HG02981 (cell line): ENCODE measurements at regions not wholly inside any gene's neighbourhood (a gene's known extent, or its start where the extent isn't known, plus 50 kb on each side); places are given as distances from the start of the nearest gene placed in this dataset.

Experiments
- ATAC-seq: cut with Tn5 transposase; IDR thresholded peaks from one replicate; pipeline ENCODE4 v1.9.1; 2021; ENCODE audit warnings: mild to moderate bottlenecking, moderate library complexity; ENCODE audit not compliant: unreplicated experiment

DNA sequence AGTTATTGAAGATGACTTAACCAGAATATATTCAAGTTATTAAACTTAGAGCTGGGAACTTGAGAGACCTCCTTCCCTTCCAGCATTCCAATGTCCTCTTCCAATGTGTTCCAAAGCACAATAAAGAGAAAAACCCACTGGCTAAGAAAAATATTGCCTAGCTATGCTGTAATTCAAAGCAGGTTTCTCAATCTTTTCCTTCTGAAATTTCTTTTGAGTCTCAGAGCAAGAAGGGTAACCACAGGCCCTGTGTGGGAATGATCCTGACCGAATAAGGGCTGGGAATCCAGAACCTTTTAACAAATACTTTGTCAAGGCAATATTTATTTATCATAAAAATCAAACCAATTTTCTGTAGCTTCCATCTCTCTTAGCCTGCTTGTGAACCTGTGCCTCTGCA lies 150.7 kb upstream of the SFRP2 start:
- no peak for ATAC-seq

DNA sequence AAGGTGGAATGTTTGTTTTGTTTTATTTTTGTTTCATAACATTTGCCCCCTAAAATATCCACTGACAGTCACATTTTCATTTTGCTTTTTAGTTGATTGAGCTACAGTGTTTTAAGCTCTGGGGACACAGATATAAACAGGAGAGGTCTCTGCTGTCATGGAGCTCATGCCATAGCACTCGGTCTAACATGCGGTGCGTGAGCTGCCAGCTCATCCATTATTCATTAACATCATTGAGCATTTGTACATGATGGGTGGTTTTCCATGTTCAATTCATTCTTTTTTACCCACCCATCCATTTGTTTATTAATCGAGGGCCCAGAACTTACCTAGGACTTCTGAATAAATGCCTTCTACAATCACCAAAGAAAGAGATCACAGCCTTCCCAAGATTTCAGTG lies 150.1 kb upstream of the SFRP2 start:
- ATAC-seq = no peak

GRCh38 chr4:153937289-153937688 lies 148.4 kb upstream of the SFRP2 start:
- no peak for ATAC-seq

- no peak for ATAC-seq
Observed at GRCh38 chr4:153936121-153936520, 147.2 kb upstream of the SFRP2 start.

GRCh38 chr4:153934688-153935017 lies 145.8 kb upstream of the SFRP2 start:
- no peak for ATAC-seq

- ATAC-seq = no peak
Observed at GRCh38 chr4:153933915-153934687, 145.2 kb upstream of the SFRP2 start.

DNA sequence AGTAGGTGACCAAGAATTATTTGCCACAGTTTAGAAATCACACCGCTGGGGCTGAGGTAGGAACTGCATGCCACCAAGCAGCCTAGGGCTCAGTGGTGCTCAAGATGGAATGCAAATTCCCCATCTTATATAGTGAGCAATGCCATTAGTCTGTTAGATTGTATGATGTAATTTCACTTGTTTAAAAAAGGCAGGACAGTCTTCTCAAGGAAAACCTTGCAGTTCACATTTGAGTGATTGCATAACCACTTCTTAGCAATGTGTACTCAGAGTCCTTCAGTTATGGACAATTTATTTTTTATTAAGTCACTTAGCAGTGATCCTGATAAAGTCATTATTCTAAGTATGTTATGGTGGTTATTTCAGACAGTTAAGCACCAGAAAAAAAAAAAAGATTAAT lies 142.9 kb upstream of the SFRP2 start:
- ATAC-seq = no peak

DNA sequence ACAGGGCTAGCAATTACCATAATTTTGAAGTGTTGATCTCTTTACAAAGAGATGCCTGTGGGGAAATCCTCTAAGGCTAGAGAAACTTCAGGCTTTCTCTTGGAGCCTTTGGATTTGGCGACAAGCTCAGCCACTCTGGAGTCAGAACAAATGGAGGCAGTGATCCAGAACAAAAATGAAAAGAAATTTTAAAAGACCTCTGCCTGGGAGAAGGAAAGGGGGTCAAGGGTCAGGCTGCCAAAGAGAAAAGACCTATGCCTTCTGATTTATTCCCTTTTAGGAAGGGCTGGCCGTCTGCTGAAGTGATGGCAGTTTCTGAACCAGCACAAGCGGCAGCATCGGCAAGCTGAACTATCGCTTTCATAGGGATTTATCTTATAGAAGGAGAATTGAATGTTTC lies 140.8 kb upstream of the SFRP2 start:
- no peak for ATAC-seq

- no peak for ATAC-seq
Observed at GRCh38 chr4:153927451-153927850, 138.6 kb upstream of the SFRP2 start.

DNA sequence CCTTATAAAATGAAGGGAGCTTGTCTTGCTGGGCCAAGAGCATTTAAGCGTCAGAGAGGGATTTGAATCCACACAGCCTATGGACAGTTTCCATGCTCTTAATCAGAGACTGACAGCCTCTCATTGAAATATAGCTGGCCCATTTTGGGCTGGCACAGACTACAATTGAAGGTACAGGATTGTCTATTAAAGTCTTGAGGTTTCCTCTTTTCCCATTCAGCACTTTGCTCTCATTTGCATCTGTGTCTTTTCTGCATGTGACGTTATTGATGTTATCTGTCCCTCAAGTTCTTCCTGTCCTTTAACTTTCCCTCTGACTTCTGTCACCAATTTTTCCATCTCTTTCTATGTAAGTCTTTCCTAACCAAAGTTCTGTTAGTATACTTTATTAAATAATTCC lies 133.3 kb upstream of the SFRP2 start:
- ATAC-seq = no peak

- no peak for ATAC-seq
Observed at GRCh38 chr4:153919667-153920066, 130.8 kb upstream of the SFRP2 start.

DNA sequence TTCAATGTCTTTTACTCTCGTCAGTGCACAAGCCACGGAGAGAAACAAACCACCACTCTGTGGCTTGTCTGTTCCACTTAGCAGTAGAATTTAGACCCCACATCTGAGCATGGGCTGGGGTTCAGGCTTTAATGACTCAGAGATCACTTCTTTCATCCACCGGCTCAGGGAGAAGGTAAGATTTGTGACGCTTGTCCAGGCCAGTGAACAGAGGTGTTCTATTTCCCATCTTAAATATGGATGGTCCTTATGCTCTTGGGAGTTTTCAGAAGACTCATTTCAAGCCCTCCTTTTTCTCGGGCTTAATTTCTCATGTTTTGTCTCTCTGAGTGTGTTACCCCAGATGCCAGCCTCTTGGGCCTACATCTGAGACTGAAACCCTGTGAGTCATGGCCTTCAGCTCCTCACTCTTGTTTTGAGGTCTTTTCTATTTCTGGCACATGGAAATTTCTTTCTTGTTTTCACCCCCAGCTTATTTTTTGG lies 127.4 kb upstream of the SFRP2 start:
- ATAC-seq = peak; percentile 98

DNA sequence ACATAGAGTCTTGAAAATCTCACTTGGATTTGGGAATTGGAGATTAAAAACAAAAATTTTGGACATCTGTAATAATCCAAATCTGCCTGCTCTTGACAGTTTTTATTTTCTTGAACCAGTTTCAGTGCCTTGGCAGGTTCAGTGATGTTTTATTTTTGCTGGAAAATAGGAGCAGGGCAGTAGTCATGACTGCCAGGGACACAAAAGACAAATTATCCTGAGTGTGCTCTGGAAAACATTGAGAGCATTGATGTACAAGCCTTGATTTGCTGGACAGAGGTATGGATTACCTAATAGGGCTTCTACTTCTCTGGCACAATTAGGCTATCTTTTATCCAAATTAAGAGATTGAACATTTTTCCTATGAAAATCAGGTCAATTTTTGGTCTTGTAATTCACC lies 123.4 kb upstream of the SFRP2 start:
- no peak for ATAC-seq

- no peak for ATAC-seq
Observed at GRCh38 chr4:153909672-153910071, 120.8 kb upstream of the SFRP2 start.

DNA sequence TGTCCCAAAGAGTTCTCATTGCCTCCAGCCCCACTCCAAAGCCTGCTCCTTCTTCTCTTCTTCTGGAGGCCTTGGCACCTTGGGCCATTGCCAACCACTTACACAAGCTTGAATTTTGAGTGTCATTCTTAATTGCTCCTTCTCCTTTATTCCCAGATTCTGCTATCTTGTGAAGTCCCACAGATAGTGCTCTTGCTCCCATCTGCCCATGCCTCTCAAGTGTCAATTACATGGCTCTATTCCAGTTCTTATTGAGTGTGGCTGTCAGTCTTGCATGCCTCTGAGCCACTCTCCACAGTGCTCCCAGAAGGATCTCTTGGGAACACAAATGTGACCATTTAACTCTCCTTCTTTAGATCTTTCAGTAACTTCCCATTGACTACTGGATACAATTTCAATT lies 117.3 kb upstream of the SFRP2 start:
- ATAC-seq = no peak

DNA sequence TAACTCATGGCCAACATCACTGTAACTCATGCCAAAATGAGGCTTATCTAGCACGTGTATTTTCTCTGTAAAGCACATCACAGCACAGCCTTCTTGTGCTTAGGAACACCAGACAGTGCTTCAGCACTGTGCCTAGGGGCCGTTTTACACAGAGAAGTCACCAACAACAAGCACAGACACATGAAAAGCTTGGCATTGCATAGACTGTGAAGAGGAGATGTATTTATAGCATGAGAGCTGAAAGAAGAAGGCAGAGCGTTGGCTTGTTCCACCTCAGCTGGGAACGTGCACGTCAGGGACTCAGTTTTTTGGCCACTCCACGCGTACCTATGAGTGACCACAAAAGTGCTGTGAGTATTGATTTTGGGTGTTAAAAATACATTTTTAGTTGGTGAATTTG lies 116.3 kb upstream of the SFRP2 start:
- ATAC-seq = no peak

GRCh38 chr4:153904011-153904410 lies 115.1 kb upstream of the SFRP2 start:
- no peak for ATAC-seq

DNA sequence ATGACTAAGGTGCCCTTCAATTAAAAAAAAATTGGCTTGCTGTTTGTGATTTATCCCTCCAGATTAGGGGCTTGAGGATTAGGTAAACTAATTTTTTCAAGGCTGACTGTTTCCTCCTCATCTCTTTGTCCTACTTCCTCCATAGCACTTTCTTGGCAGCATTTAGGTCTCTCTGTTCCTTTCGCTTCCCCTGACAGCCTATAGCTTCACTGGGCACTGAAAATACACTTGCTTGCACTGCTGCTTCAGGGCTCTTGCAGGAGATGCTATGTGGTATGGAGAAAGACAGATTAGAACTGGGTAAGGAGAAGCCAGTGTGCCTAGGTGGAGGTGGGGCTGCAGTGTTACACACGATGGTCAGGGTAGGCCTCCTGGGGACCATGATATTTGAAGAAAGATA lies 112.3 kb upstream of the SFRP2 start:
- no peak for ATAC-seq

DNA sequence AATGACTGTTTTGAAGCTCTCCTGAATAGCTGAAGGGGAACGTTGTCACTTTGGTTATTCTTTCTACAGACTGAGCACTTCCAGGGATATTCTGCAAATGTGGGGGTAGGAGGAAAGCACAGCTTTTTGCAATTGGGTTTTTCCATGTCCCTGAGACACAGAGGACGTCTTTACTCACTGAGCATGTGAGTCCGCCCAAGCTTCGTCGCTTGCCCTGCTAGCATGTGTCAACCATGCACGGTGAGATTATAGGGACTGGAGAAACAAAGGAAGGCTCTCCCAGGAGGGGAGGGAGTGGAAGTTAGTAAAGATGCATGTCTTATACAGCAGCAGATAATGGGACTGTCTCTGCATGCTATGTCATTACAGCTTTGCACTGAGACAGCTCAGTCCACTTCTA lies 111.5 kb upstream of the SFRP2 start:
- ATAC-seq = no peak

DNA sequence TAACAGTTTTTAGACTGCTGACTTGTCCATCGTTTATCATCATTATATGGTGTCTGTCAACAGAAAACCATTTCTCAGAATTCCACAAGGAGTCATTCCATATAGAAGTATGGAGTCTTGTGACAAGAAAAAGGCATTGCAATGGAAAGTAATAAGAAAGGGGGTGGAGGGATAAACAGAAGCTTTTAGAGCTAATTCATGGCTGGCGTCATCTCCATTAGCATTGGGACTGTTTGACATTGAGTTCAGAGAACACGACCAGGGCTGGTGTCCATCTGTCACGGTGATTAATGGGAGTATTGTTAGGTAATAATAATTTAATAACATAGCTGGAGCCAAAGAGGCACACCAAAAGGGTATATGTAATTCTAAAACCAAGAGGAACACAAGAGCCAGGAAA lies 101.9 kb upstream of the SFRP2 start:
- no peak for ATAC-seq

- no peak for ATAC-seq
Observed at GRCh38 chr4:153887217-153887616, 98.3 kb upstream of the SFRP2 start.

GRCh38 chr4:153884325-153884724 lies 95.4 kb upstream of the SFRP2 start:
- no peak for ATAC-seq

DNA sequence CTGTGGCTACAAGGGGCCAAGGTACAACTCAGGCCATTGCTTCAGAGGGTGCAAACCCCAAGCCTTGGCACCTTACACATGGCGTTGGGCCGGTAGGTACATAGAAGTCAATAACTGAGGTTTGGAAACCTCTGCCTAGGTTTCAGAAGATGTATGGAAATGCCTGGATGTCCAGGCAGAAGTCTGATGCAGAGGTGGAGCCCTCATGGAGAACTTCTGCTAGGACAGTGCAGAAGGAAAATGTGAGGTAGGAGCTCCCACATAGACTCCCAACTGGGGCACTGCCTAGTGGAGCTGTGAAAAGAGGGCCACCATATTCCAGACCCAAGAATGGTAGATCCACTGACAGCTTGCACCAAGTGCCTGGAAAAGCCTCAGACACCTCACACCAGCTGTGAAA lies 92.1 kb upstream of the SFRP2 start:
- no peak for ATAC-seq
